T1000 (cell line): ENCODE measurements at regions not wholly inside any gene's neighbourhood (a gene's known extent, or its start where the extent isn't known, plus 50 kb on each side); places are given as distances from the start of the nearest gene placed in this dataset.
"Not testable (repeated sequence)": the region's sequence is repeated elsewhere in the genome, so short reads cannot be mapped to it uniquely, and the experiment has no call there.

Source experiments
- DNase-seq: peaks from one replicate; lab custom pipeline; 2025; ENCODE audit warnings: mixed read lengths; lab: John Stamatoyannopoulos, UW

GRCh38 chr2:21854938-21855337 is 731.2 kb downstream of the TDRD15 start:
- DNase-seq: no peak

- no peak for DNase-seq
These were observed 732.9 kb downstream of the TDRD15 start for GRCh38 chr2:21856708-21857107.

GRCh38 chr2:21860907-21861306 is 737.1 kb downstream of the TDRD15 start:
- DNase-seq: no peak

- DNase-seq: no peak
These were observed 742.5 kb downstream of the TDRD15 start for GRCh38 chr2:21866316-21866715.

- no peak for DNase-seq
These were observed 764.1 kb downstream of the TDRD15 start for GRCh38 chr2:21887881-21888280.

GRCh38 chr2:21890041-21890440 is 766.3 kb downstream of the TDRD15 start:
- DNase-seq: no peak

GRCh38 chr2:21890716-21891115 is 766.9 kb downstream of the TDRD15 start:
- no peak for DNase-seq

- DNase-seq: no peak
These were observed 767.4 kb downstream of the TDRD15 start for GRCh38 chr2:21891191-21891590.

GRCh38 chr2:21892140-21892539 is 768.4 kb downstream of the TDRD15 start:
- no peak for DNase-seq

GRCh38 chr2:21895200-21895599 is 771.4 kb downstream of the TDRD15 start:
- DNase-seq: no peak

- not testable (repeated sequence) for DNase-seq
These were observed 785.1 kb downstream of the TDRD15 start for GRCh38 chr2:21908712-21909380.

- DNase-seq: no peak
These were observed 787.2 kb downstream of the TDRD15 start for GRCh38 chr2:21910832-21911507.

- no peak for DNase-seq
These were observed 788.6 kb downstream of the TDRD15 start for GRCh38 chr2:21912405-21912804.

GRCh38 chr2:21915201-21915600 is 791.4 kb downstream of the TDRD15 start:
- no peak for DNase-seq

GRCh38 chr2:21916934-21917522 is 793.3 kb downstream of the TDRD15 start:
- no peak for DNase-seq

- DNase-seq: no peak
These were observed 797.0 kb downstream of the TDRD15 start for GRCh38 chr2:21920721-21921120.

- DNase-seq: no peak
These were observed 801.0 kb downstream of the TDRD15 start for GRCh38 chr2:21924640-21925285.

- no peak for DNase-seq
These were observed 804.5 kb downstream of the TDRD15 start for GRCh38 chr2:21928292-21928691.

GRCh38 chr2:21930226-21930625 is 806.5 kb downstream of the TDRD15 start:
- DNase-seq: no peak

- no peak for DNase-seq
These were observed 816.2 kb downstream of the TDRD15 start for GRCh38 chr2:21939967-21940366.

- DNase-seq: no peak
These were observed 820.8 kb downstream of the TDRD15 start for GRCh38 chr2:21944536-21944935.

GRCh38 chr2:21945658-21946057 is 821.9 kb downstream of the TDRD15 start:
- DNase-seq: no peak

GRCh38 chr2:21947046-21947445 is 823.3 kb downstream of the TDRD15 start:
- DNase-seq: no peak
